Dermis microvascular lymphatic vessel endothelial cell (primary cell): ENCODE measurements at regions not wholly inside any gene's neighbourhood (a gene's known extent, or its start where the extent isn't known, plus 50 kb on each side); places are given as distances from the start of the nearest gene placed in this dataset.
"Not testable (repeated sequence)": the region's sequence is repeated elsewhere in the genome, so short reads cannot be mapped to it uniquely, and the experiment has no call there.

ENCODE experiments used
- DNase-seq, 2 donors: peaks; one replicate each; pipeline versions ENCODE4 v3.0.0 to v3.0.0-alpha.2; 2010; ENCODE audit warnings: low read depth in 2 of 2

GRCh38 chr10:109732254-109732965 is 190.9 kb downstream of the XPNPEP1 start:
- DNase-seq = no peak

GRCh38 chr10:109729895-109730294 is 193.4 kb downstream of the XPNPEP1 start:
- DNase-seq = not testable (repeated sequence)

- no peak for DNase-seq
Measured at GRCh38 chr10:109727436-109727835, 195.9 kb downstream of the XPNPEP1 start.

- no peak for DNase-seq
Measured at GRCh38 chr10:109726473-109726872, 196.8 kb downstream of the XPNPEP1 start.

- no peak for DNase-seq
Measured at GRCh38 chr10:109723305-109723704, 200.0 kb downstream of the XPNPEP1 start.

GRCh38 chr10:109721453-109722064 is 201.8 kb downstream of the XPNPEP1 start:
- no peak for DNase-seq

- DNase-seq = no peak
Measured at GRCh38 chr10:109706026-109706560, 217.2 kb downstream of the XPNPEP1 start.

- no peak for DNase-seq
Measured at GRCh38 chr10:109701633-109702215, 221.6 kb downstream of the XPNPEP1 start.

GRCh38 chr10:109698882-109699664 is 224.2 kb downstream of the XPNPEP1 start:
- DNase-seq = no peak

GRCh38 chr10:109698086-109698485 is 225.2 kb downstream of the XPNPEP1 start:
- DNase-seq = no peak

- DNase-seq = no peak
Measured at GRCh38 chr10:109696981-109697775, 226.1 kb downstream of the XPNPEP1 start.

- no peak for DNase-seq
Measured at GRCh38 chr10:109696462-109696861, 226.8 kb downstream of the XPNPEP1 start.

GRCh38 chr10:109695988-109696387 is 227.3 kb downstream of the XPNPEP1 start:
- DNase-seq = no peak

GRCh38 chr10:109689785-109690184 is 233.5 kb downstream of the XPNPEP1 start:
- DNase-seq = no peak

- DNase-seq = no peak
Measured at GRCh38 chr10:109679478-109679877, 243.8 kb downstream of the XPNPEP1 start.

GRCh38 chr10:109678857-109679256 is 244.5 kb downstream of the XPNPEP1 start:
- DNase-seq = no peak

GRCh38 chr10:109676703-109677102 is 246.6 kb downstream of the XPNPEP1 start:
- peak in 1 of 2 donors; percentile 2 for DNase-seq

GRCh38 chr10:109668703-109669102 is 254.6 kb downstream of the XPNPEP1 start:
- no peak for DNase-seq

- no peak for DNase-seq
Measured at GRCh38 chr10:109668154-109668665, 255.1 kb downstream of the XPNPEP1 start.

- no peak for DNase-seq
Measured at GRCh38 chr10:109665321-109665720, 258.0 kb downstream of the XPNPEP1 start.

- no peak for DNase-seq
Measured at GRCh38 chr10:109664554-109664953, 258.8 kb downstream of the XPNPEP1 start.
